A549 (cell line): ENCODE measurements at regions not wholly inside any gene's neighbourhood (a gene's known extent, or its start where the extent isn't known, plus 50 kb on each side); places are given as distances from the start of the nearest gene placed in this dataset.

Experiments
- BHLHE40 ChIP-seq: IDR thresholded peaks from 2 replicates; pipeline ENCODE4 v1.6.1; 2012; ENCODE audit warnings: low read depth, low read length, inconsistent platforms
- CTCF ChIP-seq: fragments of >200 bp; sonication (Bioruptor Twin); formaldehyde crosslinking; IDR thresholded peaks from 3 replicates; pipeline ENCODE4 v1.5.1; 2016
- ESRRA ChIP-seq: fragments of 150-350 bp; IDR thresholded peaks from 2 replicates; pipeline ENCODE4 v1.6.1; 2014; ENCODE audit warnings: mild to moderate bottlenecking, low read length, borderline replicate concordance
- MAFK ChIP-seq: fragments of 450-650 bp; IDR thresholded peaks from 2 replicates; pipeline ENCODE4 v1.6.1; 2014; ENCODE audit not compliant: partially characterized antibody
- MAX ChIP-seq: IDR thresholded peaks from 2 replicates; pipeline ENCODE4 v1.6.1; 2012
- MAZ ChIP-seq: fragments of 150-350 bp; IDR thresholded peaks from 2 replicates; pipeline ENCODE4 v1.6.1; 2014; ENCODE audit warnings: antibody characterized with exemption, low read depth, low read length, borderline replicate concordance
- POLR2A ChIP-seq: IDR thresholded peaks from 2 replicates; pipeline ENCODE4 v1.6.1; 2012; ENCODE audit warnings: mild to moderate bottlenecking, low read length
- RAD21 ChIP-seq, 2 experiments: fragments of >200 bp in 1 of 2; sonication (Bioruptor Twin) in 1 of 2; formaldehyde crosslinking in 1 of 2; IDR thresholded peaks in 1 of 2; conservative IDR thresholded peaks in 1 of 2; 2 replicates in 1 of 2; 3 replicates in 1 of 2; pipeline ENCODE4 v1.6.1; 2012 to 2018; ENCODE audit warnings: inconsistent platforms in 1 of 2
- RCOR1 ChIP-seq: fragments of 150-350 bp; IDR thresholded peaks from 2 replicates; pipeline ENCODE4 v1.6.1; 2014; ENCODE audit warnings: antibody characterized with exemption, low read length, low read depth
- TF ChIP-seq, protein P1 (sequence below): fragments of 200-600 bp; sonication (generic); IDR thresholded peaks from 2 replicates; pipeline ENCODE4 v1.6.1; 2016; ENCODE audit warnings: antibody characterized with exemption, mild to moderate bottlenecking, moderate library complexity

GRCh38 chr4:115437739-115438138, 324.3 kb upstream of the NDST4 start:
- no peak for TF ChIP-seq RAD21 (conservative IDR thresholded peaks at IDR 0.05 in 1 of 2, IDR thresholded peaks at IDR 0.05 in 1 of 2)
- TF ChIP-seq, protein P1, sequence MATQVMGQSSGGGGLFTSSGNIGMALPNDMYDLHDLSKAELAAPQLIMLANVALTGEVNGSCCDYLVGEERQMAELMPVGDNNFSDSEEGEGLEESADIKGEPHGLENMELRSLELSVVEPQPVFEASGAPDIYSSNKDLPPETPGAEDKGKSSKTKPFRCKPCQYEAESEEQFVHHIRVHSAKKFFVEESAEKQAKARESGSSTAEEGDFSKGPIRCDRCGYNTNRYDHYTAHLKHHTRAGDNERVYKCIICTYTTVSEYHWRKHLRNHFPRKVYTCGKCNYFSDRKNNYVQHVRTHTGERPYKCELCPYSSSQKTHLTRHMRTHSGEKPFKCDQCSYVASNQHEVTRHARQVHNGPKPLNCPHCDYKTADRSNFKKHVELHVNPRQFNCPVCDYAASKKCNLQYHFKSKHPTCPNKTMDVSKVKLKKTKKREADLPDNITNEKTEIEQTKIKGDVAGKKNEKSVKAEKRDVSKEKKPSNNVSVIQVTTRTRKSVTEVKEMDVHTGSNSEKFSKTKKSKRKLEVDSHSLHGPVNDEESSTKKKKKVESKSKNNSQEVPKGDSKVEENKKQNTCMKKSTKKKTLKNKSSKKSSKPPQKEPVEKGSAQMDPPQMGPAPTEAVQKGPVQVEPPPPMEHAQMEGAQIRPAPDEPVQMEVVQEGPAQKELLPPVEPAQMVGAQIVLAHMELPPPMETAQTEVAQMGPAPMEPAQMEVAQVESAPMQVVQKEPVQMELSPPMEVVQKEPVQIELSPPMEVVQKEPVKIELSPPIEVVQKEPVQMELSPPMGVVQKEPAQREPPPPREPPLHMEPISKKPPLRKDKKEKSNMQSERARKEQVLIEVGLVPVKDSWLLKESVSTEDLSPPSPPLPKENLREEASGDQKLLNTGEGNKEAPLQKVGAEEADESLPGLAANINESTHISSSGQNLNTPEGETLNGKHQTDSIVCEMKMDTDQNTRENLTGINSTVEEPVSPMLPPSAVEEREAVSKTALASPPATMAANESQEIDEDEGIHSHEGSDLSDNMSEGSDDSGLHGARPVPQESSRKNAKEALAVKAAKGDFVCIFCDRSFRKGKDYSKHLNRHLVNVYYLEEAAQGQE: no peak
- TF ChIP-seq POLR2A: no peak
- TF ChIP-seq MAX: no peak
- TF ChIP-seq ESRRA: no peak
- no peak for TF ChIP-seq CTCF
- no peak for TF ChIP-seq MAFK
- TF ChIP-seq BHLHE40: no peak
- no peak for TF ChIP-seq RCOR1
- no peak for TF ChIP-seq MAZ
